ENCODE measurements at regions not wholly inside any gene's neighbourhood (a gene's known extent, or its start where the extent isn't known, plus 50 kb on each side); places are given as distances from the start of the nearest gene placed in this dataset.

DNA sequence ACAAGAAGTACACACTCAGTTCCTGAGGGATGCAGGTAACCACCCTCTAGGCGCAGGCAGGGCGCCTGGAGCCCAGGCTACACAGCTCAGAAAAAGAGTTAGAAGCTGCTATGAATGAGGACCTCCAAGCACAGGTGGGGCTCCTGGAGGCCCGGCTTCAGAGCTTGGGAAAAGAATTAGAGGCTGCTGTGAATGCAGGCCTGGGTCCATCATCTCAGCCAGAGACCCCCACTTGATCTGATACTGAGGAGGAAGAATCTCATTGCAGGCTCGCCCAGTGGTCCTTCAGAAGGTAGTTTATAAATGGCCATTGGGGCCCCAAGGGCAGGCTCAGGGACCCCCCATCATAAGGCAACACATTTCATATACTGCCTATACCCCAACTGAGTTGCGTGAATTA lies 556.4 kb downstream of the SLC6A15 start:
- no peaks in the 10 kb centered on the region for H3K4me1 ChIP-seq
- WGBS, 2 donors, result 93 to 98% methylated on average over 5 of the region's 5 CpGs
- no peak for DNase-seq
- no peak for TF ChIP-seq POLR2A (IDR thresholded peaks at IDR 0.05)
- TF ChIP-seq, protein P1, sequence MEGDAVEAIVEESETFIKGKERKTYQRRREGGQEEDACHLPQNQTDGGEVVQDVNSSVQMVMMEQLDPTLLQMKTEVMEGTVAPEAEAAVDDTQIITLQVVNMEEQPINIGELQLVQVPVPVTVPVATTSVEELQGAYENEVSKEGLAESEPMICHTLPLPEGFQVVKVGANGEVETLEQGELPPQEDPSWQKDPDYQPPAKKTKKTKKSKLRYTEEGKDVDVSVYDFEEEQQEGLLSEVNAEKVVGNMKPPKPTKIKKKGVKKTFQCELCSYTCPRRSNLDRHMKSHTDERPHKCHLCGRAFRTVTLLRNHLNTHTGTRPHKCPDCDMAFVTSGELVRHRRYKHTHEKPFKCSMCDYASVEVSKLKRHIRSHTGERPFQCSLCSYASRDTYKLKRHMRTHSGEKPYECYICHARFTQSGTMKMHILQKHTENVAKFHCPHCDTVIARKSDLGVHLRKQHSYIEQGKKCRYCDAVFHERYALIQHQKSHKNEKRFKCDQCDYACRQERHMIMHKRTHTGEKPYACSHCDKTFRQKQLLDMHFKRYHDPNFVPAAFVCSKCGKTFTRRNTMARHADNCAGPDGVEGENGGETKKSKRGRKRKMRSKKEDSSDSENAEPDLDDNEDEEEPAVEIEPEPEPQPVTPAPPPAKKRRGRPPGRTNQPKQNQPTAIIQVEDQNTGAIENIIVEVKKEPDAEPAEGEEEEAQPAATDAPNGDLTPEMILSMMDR (IDR thresholded peaks at IDR 0.05), result no peak
- ATAC-seq, result no peak
- intact Hi-C loops (cut with DNase I), result no loop called here
- no peaks in the 10 kb centered on the region for H3K27me3 ChIP-seq
- no peak overlapping the region for H3K27ac ChIP-seq
- H3K9me3 ChIP-seq, result no peaks in the 10 kb centered on the region
- H3K36me3 ChIP-seq (replicated peaks in 1 of 2; ENCODE audit: insufficient read depth in 1 of 2, low read depth in 2 of 2), result no peaks in the 10 kb centered on the region
- H3K4me3 ChIP-seq, result no peak overlapping the region

DNA sequence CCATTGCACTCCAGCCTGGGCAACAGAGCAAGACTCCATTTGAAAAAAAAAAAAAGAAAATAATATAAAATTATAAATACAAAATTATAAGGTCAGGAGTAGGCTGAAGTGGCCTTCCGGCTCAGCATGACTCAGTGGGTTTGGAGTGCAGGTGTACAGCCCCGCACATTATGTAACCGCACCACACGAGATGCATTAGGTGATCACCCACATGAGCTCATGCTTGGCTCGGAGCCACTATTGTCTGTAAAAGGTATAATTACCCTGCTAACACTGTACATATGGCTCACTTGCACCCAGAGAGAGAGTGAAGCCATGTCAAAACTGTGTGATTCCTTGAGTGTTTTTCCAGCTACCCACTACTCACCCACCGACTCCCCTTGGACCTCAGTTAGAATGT lies 557.0 kb downstream of the SLC6A15 start:
- DNase-seq, result no peak
- intact Hi-C loops (cut with DNase I), result no loop called here
- H3K27me3 ChIP-seq, result no peaks in the 10 kb centered on the region
- no peak overlapping the region for H3K27ac ChIP-seq
- H3K4me3 ChIP-seq, result no peak overlapping the region
- TF ChIP-seq, protein P1 (IDR thresholded peaks at IDR 0.05), result no peak
- no peak for TF ChIP-seq POLR2A (IDR thresholded peaks at IDR 0.05)
- no peaks in the 10 kb centered on the region for H3K4me1 ChIP-seq
- WGBS, 2 donors, result 85 to 89% methylated on average over 6 of the region's 6 CpGs
- no peaks in the 10 kb centered on the region for H3K36me3 ChIP-seq (replicated peaks in 1 of 2; ENCODE audit: insufficient read depth in 1 of 2, low read depth in 2 of 2)
- ATAC-seq, result no peak
- H3K9me3 ChIP-seq, result no peaks in the 10 kb centered on the region

DNA sequence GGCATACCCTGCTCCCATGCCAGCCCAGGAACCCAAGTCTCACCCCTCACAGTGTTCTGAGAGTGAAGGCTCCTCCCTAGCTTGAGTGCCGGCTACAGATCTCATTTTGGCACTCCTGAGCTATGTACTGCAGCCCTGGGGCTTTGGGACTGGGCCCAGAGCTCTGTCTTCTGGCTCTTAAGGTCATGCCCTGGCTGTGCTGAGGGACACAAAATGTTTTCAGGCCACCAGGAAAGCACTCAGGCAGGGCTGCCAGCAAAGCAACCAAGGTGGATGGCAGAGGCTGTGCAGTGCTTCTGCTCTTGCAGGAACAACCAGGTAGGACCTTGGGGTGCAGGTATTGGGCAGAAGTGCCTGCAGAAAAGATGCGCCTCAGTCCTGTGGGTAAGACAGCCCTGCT lies 564.0 kb downstream of the SLC6A15 start:
- intact Hi-C loops (cut with DNase I), result no loop called here
- TF ChIP-seq, protein P1 (IDR thresholded peaks at IDR 0.05), result no peak
- TF ChIP-seq POLR2A (IDR thresholded peaks at IDR 0.05), result no peak
- ATAC-seq, result no peak
- Histone ChIP-seq H3K27me3 (no peaks in the 10 kb centered on the region), H3K36me3 (replicated peaks in 1 of 2; ENCODE audit: insufficient read depth in 1 of 2, low read depth in 2 of 2) (no peaks in the 10 kb centered on the region), H3K4me1 (no peaks in the 10 kb centered on the region), H3K27ac (no peak overlapping the region), H3K4me3 (no peak overlapping the region), H3K9me3 (no peaks in the 10 kb centered on the region)
- no peak for DNase-seq
- WGBS, 2 donors, result 96 to 100% methylated on average over 2 of the region's 2 CpGs

DNA sequence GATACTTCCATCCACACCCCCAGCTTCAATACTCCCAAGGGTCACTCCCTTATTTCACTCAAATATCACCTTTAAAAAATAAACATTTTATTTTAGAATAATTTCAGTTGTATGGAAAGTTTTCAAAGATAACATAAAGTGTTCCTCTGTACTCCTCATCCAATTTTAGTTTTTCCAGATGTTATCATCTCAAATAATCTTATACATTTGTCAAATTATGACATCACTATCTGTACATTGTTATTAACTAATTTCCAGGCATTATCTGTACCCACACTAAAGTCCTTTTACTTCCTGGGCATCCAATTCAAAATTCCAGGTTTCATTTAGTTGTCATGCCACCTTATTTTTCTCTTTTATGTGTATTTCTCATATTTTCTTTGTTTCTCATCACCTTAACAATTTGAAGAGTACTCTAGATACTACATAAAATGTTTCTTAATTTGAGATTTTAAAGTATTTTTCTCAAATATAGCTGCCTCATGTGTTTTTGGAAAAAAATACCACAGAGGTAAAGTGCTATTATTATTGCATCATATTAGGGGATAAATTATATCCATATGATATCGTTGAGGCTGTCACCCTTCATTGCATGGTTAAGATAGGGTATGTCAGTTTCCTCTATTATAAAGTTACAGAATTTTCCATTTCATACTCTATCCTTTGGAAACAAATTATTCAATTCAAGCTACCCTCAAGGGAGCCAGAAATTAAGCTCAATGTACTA lies 571.0 kb downstream of the SLC6A15 start:
- no peaks in the 10 kb centered on the region for H3K9me3 ChIP-seq
- no peaks in the 10 kb centered on the region for H3K4me1 ChIP-seq
- WGBS, 2 donors, result 71 to 76% methylated on average over 1 of the region's 1 CpG
- H3K27me3 ChIP-seq, result no peaks in the 10 kb centered on the region
- ATAC-seq (no peak), DNase-seq (no peak)
- H3K27ac ChIP-seq, result no peak overlapping the region
- H3K36me3 ChIP-seq (replicated peaks in 1 of 2; ENCODE audit: insufficient read depth in 1 of 2, low read depth in 2 of 2), result no peaks in the 10 kb centered on the region
- no peak overlapping the region for H3K4me3 ChIP-seq
- intact Hi-C loops (cut with DNase I), result no loop called here
- TF ChIP-seq, protein P1 (IDR thresholded peaks at IDR 0.05), result no peak
- no peak for TF ChIP-seq POLR2A (IDR thresholded peaks at IDR 0.05)

DNA sequence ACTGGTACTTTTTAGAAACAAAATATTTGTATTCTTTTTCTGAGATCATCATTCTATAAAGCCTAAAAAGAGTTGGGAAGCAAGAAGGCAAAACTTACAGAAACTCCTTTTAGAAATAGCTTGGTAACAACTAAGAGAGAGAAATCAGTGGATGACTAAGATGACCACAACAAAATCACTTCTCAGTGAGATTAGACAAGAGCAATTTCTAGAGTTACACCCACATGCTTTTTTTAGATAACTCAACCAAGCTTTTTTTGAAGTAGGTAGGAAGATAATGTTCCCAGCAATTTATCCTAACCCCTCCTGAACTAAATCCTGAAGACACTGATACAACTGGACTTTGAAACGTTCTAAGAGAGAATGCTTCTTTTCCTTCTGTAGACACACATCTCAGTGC lies 576.4 kb downstream of the SLC6A15 start:
- Histone ChIP-seq H3K4me1 (no peaks in the 10 kb centered on the region), H3K27me3 (no peaks in the 10 kb centered on the region), H3K36me3 (replicated peaks in 1 of 2; ENCODE audit: insufficient read depth in 1 of 2, low read depth in 2 of 2) (no peaks in the 10 kb centered on the region), H3K27ac (no peak overlapping the region), H3K4me3 (no peak overlapping the region), H3K9me3 (no peaks in the 10 kb centered on the region)
- intact Hi-C loops (cut with DNase I), result no loop called here
- ATAC-seq, result no peak
- 35 to 60% methylated on average over 1 of the region's 1 CpG for WGBS, 2 donors
- TF ChIP-seq, protein P1 (IDR thresholded peaks at IDR 0.05), result no peak
- no peak for TF ChIP-seq POLR2A (IDR thresholded peaks at IDR 0.05)
- DNase-seq, result no peak
